ENCODE measurements at regions not wholly inside any gene's neighbourhood (a gene's known extent, or its start where the extent isn't known, plus 50 kb on each side); places are given as distances from the start of the nearest gene placed in this dataset.

GRCh38 chr20:39468703-39469102, 506.6 kb downstream of the DHX35 start:
- no peak for DNase-seq (ENCODE audit: low read depth)

GRCh38 chr20:39464238-39464637, 502.1 kb downstream of the DHX35 start:
- no peak for DNase-seq (ENCODE audit: low read depth)

- DNase-seq (ENCODE audit: low read depth): no peak
These were observed 500.3 kb downstream of the DHX35 start for GRCh38 chr20:39462416-39462945.

GRCh38 chr20:39458452-39458851, 496.3 kb downstream of the DHX35 start:
- DNase-seq (ENCODE audit: low read depth): no peak

- no peak for DNase-seq (ENCODE audit: low read depth)
These were observed 491.7 kb downstream of the DHX35 start for GRCh38 chr20:39453890-39454289.

GRCh38 chr20:39452583-39453340, 490.6 kb downstream of the DHX35 start:
- no peak for DNase-seq (ENCODE audit: low read depth)

- no peak for DNase-seq (ENCODE audit: low read depth)
These were observed 489.2 kb downstream of the DHX35 start for GRCh38 chr20:39451386-39451785.

- DNase-seq (ENCODE audit: low read depth): no peak
These were observed 484.3 kb downstream of the DHX35 start for GRCh38 chr20:39446397-39446796.

GRCh38 chr20:39445095-39445494, 483.0 kb downstream of the DHX35 start:
- DNase-seq (ENCODE audit: low read depth): no peak

GRCh38 chr20:39433466-39433865, 471.3 kb downstream of the DHX35 start:
- no peak for DNase-seq (ENCODE audit: low read depth)

GRCh38 chr20:39431091-39431880, 469.1 kb downstream of the DHX35 start:
- DNase-seq (ENCODE audit: low read depth): no peak

GRCh38 chr20:39429726-39430125, 467.6 kb downstream of the DHX35 start:
- no peak for DNase-seq (ENCODE audit: low read depth)

GRCh38 chr20:39424962-39425678, 463.0 kb downstream of the DHX35 start:
- DNase-seq (ENCODE audit: low read depth): no peak

GRCh38 chr20:39421571-39422105, 459.5 kb downstream of the DHX35 start:
- DNase-seq (ENCODE audit: low read depth): no peak

GRCh38 chr20:39412091-39412490, 449.9 kb downstream of the DHX35 start:
- DNase-seq (ENCODE audit: low read depth): no peak

GRCh38 chr20:39399463-39399862, 437.3 kb downstream of the DHX35 start:
- no peak for DNase-seq (ENCODE audit: low read depth)

- no peak for DNase-seq (ENCODE audit: low read depth)
These were observed 436.5 kb downstream of the DHX35 start for GRCh38 chr20:39398656-39399055.

- DNase-seq (ENCODE audit: low read depth): no peak
These were observed 435.5 kb downstream of the DHX35 start for GRCh38 chr20:39397646-39398045.

GRCh38 chr20:39395478-39396291, 433.5 kb downstream of the DHX35 start:
- no peak for DNase-seq (ENCODE audit: low read depth)

- no peak for DNase-seq (ENCODE audit: low read depth)
These were observed 432.3 kb downstream of the DHX35 start for GRCh38 chr20:39394461-39394860.

- no peak for DNase-seq (ENCODE audit: low read depth)
These were observed 428.0 kb downstream of the DHX35 start for GRCh38 chr20:39390186-39390585.
